Panc1 (cell line): ENCODE measurements at regions not wholly inside any gene's neighbourhood (a gene's known extent, or its start where the extent isn't known, plus 50 kb on each side); places are given as distances from the start of the nearest gene placed in this dataset.

Experiments used
- ATAC-seq: fragments of 200-7000 bp; cut with Tn5 transposase; 2 replicates; pipeline ENCODE4 v1.9.1; 2020; ENCODE audit warnings: mild to moderate bottlenecking, moderate library complexity
- BruUV-seq: library from RNA; stranded (reverse); fragments of 400-500 nt; replicated peaks from 2 replicates; lab custom pipeline; 2021; lab: Mats Ljungman, UMichigan
- CTCF ChIA-PET: fragments of 300-600 bp; sonication (Branson Sonifier 250); formaldehyde crosslinking; loops from one replicate; lab custom pipeline; 2022; ENCODE audit warnings: antibody characterized with exemption; lab: Charles Lee
- POLR2A ChIA-PET: fragments of 300-600 bp; sonication (Branson Sonifier 250); formaldehyde crosslinking; loops from one replicate; lab custom pipeline; 2022; ENCODE audit warnings: antibody characterized with exemption; lab: Charles Lee
- DNase-seq: peaks from one replicate; pipeline ENCODE4 v3.0.0-alpha.2; 2010; ENCODE audit warnings: low read depth, low spot score
- H3K27ac ChIP-seq: 2 replicates; pipeline ENCODE4 v1.5.1; 2011; ENCODE audit warnings: mild to moderate bottlenecking, low read length, inconsistent platforms
- H3K27me3 ChIP-seq: fragments of 200-500 bp; sonication (Bioruptor generic); 2 replicates; pipeline ENCODE4 v1.6.0; 2014; ENCODE audit warnings: low read length, inconsistent platforms; ENCODE audit not compliant: control insufficient read depth, insufficient read depth
- H3K36me3 ChIP-seq: fragments of 200-500 bp; sonication (Bioruptor generic); 2 replicates; pipeline ENCODE4 v1.5.1; 2014; ENCODE audit warnings: inconsistent platforms, mild to moderate bottlenecking, low read length, moderate library complexity; ENCODE audit not compliant: control insufficient read depth, insufficient read depth
- H3K4me1 ChIP-seq: 2 replicates; pipeline ENCODE4 v1.5.1; 2011; ENCODE audit warnings: inconsistent platforms, mild to moderate bottlenecking, low read length, moderate library complexity; ENCODE audit not compliant: control insufficient read depth, insufficient read depth
- H3K4me3 ChIP-seq, 2 experiments: 2 replicates each; pipeline ENCODE4 v1.5.1; 2011 to 2012; ENCODE audit warnings: low read depth in 2 of 2, low read length in 2 of 2, mild to moderate bottlenecking in 2 of 2, inconsistent platforms in 1 of 2, moderate library complexity in 1 of 2
- H3K9me3 ChIP-seq: fragments of 200-500 bp; sonication (Bioruptor generic); 2 replicates; pipeline ENCODE4 v1.5.1; 2014; ENCODE audit warnings: low read depth, mild to moderate bottlenecking, inconsistent platforms, low read length, moderate library complexity; ENCODE audit not compliant: control insufficient read depth, insufficient read depth
- POLR2AphosphoS5 ChIP-seq: IDR thresholded peaks from 2 replicates; pipeline ENCODE4 v1.6.1; 2012; ENCODE audit warnings: mild to moderate bottlenecking, low read depth, low read length, moderate library complexity
- SIN3A ChIP-seq: IDR thresholded peaks from 2 replicates; pipeline ENCODE4 v1.6.1; 2012; ENCODE audit warnings: low read depth, mild to moderate bottlenecking, low read length, moderate library complexity, borderline replicate concordance; ENCODE audit not compliant: insufficient read depth
- TCF7L2 ChIP-seq: IDR thresholded peaks from 2 replicates; pipeline ENCODE4 v1.6.1; 2011; ENCODE audit warnings: mild to moderate bottlenecking, low read depth, low read length, inconsistent platforms
- in situ Hi-C: cut with HindIII; loops from 2 replicates; pipeline ENCODE4 v1.10.0; 2016; ENCODE audit warnings: low sequenced_read_pairs, low pct_unique_long_range_greater_than_20kb
- intact Hi-C: fragments of 100-400 bp; cut with micrococcal nuclease; formaldehyde crosslinking; loops from one replicate; pipeline ENCODE4 v1.10.0; 2022; ENCODE audit not compliant: unreplicated experiment
- TF ChIP-seq, protein P1 (sequence below): fragments of 450-650 bp; IDR thresholded peaks from 2 replicates; pipeline ENCODE4 v1.5.1; 2017; ENCODE audit warnings: mild to moderate bottlenecking
- TF ChIP-seq, protein P2 (sequence below), 2 experiments: IDR thresholded peaks; 2 replicates each; pipeline ENCODE4 v1.6.1; 2011 to 2012; ENCODE audit warnings: low read depth in 2 of 2, control low read depth in 1 of 2, low read length in 1 of 2, mild to moderate bottlenecking in 1 of 2, moderate library complexity in 1 of 2; ENCODE audit not compliant: insufficient read depth in 1 of 2

DNA sequence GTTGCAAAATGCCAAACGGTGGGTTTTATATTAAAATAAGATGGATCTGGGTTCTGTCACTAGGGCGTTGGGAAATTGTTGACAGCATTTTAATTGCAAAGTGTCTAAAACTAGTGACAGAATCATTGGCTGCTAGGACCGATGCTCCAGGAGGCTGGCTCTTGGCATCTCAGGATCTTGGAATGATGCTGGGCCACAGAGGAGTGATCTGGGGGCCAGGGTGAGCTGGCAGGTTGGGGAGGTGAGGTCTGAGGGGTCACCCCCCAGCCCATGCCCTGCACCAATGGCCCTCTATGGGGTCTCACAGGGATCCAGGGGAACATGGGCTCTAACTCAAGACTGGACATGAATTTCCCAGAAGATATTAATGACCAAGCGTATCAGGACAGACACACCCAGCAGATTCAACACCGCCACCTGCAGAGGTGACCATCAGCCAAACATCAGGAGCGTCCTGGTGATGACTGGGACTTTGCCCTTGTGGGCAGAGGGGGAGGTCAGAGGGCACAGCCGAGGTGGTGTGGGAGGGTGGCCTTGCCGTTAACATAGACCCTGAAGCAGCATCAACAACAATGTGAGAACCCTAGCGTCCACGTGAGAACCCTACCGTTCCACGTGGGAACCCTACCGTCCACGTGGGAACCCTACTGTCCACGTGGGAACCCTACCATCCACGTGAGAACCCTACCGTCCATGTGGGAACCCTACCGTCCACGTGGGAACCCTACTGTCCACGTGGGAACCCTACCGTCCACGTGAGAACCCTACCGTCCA, 89.0 kb upstream of the PPP2R2D start:
- no peak for ATAC-seq
- Histone ChIP-seq H3K27me3 (peaks cover 10% of the 10 kb centered on the region), H3K36me3 (no peaks in the 10 kb centered on the region), H3K4me3 (no peak overlapping the region), H3K27ac (no peak overlapping the region), H3K4me1 (no peaks in the 10 kb centered on the region), H3K9me3 (no peaks in the 10 kb centered on the region)
- ChIA-PET CTCF (no interaction called here), POLR2A (no interaction called here)
- BruUV-seq: no TSS peak
- in situ Hi-C loops (no loop called here), intact Hi-C loops (no loop called here)
- DNase-seq: no peak
- TF ChIP-seq, protein P1, sequence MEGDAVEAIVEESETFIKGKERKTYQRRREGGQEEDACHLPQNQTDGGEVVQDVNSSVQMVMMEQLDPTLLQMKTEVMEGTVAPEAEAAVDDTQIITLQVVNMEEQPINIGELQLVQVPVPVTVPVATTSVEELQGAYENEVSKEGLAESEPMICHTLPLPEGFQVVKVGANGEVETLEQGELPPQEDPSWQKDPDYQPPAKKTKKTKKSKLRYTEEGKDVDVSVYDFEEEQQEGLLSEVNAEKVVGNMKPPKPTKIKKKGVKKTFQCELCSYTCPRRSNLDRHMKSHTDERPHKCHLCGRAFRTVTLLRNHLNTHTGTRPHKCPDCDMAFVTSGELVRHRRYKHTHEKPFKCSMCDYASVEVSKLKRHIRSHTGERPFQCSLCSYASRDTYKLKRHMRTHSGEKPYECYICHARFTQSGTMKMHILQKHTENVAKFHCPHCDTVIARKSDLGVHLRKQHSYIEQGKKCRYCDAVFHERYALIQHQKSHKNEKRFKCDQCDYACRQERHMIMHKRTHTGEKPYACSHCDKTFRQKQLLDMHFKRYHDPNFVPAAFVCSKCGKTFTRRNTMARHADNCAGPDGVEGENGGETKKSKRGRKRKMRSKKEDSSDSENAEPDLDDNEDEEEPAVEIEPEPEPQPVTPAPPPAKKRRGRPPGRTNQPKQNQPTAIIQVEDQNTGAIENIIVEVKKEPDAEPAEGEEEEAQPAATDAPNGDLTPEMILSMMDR: no peak
- TF ChIP-seq, protein P2, sequence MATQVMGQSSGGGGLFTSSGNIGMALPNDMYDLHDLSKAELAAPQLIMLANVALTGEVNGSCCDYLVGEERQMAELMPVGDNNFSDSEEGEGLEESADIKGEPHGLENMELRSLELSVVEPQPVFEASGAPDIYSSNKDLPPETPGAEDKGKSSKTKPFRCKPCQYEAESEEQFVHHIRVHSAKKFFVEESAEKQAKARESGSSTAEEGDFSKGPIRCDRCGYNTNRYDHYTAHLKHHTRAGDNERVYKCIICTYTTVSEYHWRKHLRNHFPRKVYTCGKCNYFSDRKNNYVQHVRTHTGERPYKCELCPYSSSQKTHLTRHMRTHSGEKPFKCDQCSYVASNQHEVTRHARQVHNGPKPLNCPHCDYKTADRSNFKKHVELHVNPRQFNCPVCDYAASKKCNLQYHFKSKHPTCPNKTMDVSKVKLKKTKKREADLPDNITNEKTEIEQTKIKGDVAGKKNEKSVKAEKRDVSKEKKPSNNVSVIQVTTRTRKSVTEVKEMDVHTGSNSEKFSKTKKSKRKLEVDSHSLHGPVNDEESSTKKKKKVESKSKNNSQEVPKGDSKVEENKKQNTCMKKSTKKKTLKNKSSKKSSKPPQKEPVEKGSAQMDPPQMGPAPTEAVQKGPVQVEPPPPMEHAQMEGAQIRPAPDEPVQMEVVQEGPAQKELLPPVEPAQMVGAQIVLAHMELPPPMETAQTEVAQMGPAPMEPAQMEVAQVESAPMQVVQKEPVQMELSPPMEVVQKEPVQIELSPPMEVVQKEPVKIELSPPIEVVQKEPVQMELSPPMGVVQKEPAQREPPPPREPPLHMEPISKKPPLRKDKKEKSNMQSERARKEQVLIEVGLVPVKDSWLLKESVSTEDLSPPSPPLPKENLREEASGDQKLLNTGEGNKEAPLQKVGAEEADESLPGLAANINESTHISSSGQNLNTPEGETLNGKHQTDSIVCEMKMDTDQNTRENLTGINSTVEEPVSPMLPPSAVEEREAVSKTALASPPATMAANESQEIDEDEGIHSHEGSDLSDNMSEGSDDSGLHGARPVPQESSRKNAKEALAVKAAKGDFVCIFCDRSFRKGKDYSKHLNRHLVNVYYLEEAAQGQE (IDR thresholded peaks at IDR 0.05; ENCODE audit: insufficient read depth in 1 of 2, low read depth in 2 of 2, low read length in 1 of 2): no peak
- no peak for TF ChIP-seq POLR2AphosphoS5
- no peak for TF ChIP-seq TCF7L2
- TF ChIP-seq SIN3A: no peak

DNA sequence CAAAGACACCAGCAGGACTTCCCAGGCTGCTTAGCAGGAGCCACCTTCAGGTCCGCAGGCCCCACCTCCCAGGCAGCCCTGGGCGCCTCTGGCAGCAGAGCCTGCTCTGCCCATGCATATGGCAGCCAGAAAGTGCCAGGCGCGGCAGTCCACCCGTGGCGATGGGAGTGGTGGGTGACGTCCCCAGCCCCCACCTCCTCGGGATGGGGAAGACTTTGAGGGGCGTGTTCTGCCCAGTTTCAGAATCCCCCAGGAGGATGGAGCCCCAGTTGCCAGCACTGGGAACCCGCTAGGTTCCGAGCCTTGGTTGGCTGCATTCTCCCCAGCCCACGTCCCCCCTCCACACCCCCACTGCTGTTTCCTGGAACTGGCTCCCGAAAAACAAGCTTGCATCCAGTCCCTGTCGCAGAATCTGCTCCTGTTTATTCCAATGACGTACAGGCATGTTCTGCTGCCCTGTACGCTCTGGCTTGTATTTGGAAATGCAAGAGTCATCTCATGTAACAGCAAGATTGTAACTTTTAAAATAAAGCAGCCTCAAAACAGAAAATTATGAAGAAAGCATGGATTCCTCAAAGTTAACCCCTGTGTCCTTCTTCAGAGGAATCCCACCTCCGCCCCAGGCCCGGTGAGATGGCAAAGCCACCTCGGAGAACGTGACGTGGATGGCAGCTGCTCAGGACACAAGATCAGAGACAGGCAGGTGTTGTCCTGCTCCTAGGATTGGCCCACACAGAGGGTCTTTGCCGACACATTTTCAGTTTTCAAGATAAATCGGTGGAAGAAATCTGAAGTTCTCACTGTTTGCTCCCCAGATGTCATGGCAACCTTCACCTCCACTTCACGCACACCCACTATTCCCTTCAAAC, 87.8 kb upstream of the PPP2R2D start:
- DNase-seq: no peak
- H3K36me3 ChIP-seq: no peaks in the 10 kb centered on the region
- H3K27me3 ChIP-seq: peaks cover 14% of the 10 kb centered on the region
- in situ Hi-C loops: no loop called here
- TF ChIP-seq POLR2AphosphoS5 (no peak), TCF7L2 (no peak), SIN3A (no peak)
- TF ChIP-seq, protein P2 (IDR thresholded peaks at IDR 0.05; ENCODE audit: insufficient read depth in 1 of 2, low read depth in 2 of 2, low read length in 1 of 2): no peak
- TF ChIP-seq, protein P1: no peak
- ATAC-seq: no peak
- intact Hi-C loops: no loop called here
- no peaks in the 10 kb centered on the region for H3K9me3 ChIP-seq
- ChIA-PET POLR2A (no interaction called here), CTCF (no interaction called here)
- H3K27ac ChIP-seq: no peak overlapping the region
- no TSS peak for BruUV-seq
- H3K4me3 ChIP-seq: no peak overlapping the region
- no peaks in the 10 kb centered on the region for H3K4me1 ChIP-seq
